COLO829 (cell line): ENCODE measurements at regions not wholly inside any gene's neighbourhood (a gene's known extent, or its start where the extent isn't known, plus 50 kb on each side); places are given as distances from the start of the nearest gene placed in this dataset.

ENCODE experiments used
- DNase-seq: peaks from one replicate; pipeline ENCODE4 v3.0.0; 2012; ENCODE audit warnings: low spot score

DNA sequence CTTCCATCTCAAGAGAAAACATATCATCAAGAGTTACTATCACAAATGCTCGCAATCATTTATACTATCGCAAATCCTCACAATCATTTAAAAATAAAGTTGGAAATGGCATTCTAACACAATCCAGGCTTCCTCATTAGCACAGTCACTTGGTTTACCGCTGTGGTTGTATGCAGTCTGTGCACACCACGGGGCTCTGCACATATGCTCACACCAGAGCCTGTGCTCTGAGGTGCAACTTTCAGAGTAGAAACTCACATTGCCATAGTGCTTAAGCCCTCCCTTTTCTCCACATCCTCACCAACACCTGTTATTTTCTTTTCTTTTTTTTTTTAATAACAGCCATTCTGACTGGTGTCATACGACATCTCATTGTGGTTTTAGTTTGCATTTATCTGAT lies 235.6 kb upstream of the KLF6 start:
- DNase-seq: no peak

DNA sequence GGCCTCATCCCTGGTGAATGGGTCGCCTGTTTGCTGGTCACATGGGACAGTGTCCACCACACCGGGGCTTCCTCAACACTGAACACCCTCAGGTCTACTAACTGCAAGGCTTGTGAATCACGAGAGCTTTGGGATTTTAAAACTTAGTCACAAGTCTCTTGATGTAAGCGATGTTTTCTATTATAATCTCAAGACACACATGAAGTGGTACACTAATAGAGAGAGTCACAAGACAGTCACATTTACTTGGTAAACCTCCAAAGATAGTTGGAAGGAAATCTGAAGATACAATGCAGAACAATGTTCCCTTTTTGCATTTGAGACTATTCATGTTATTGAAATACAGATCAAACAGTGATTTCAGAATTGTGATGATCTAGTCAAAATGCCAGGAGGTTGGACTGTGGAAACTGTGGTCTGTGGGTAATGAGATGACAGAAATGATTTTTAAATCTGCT lies 233.1 kb upstream of the KLF6 start:
- DNase-seq: peak; percentile 86

DNA sequence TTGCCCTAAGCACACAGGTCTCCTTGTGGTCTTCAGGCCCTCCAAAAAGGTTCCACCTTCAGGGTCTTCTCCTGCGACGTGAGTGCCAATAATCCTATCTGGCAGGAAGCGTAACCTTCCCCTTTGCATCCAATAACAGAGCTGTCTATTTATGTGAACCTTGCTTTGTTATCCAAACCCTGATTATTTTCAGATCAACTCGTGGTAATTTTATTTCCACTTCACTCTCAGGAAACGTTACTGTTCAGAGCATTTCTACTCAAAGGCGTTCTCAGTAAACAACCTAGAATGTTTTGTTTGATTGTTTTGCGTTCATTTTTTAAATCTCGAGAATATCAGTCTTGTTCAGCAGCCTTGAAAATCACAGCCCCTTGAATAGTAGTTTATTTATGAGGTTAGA lies 232.3 kb upstream of the KLF6 start:
- DNase-seq: peak; percentile 58

DNA sequence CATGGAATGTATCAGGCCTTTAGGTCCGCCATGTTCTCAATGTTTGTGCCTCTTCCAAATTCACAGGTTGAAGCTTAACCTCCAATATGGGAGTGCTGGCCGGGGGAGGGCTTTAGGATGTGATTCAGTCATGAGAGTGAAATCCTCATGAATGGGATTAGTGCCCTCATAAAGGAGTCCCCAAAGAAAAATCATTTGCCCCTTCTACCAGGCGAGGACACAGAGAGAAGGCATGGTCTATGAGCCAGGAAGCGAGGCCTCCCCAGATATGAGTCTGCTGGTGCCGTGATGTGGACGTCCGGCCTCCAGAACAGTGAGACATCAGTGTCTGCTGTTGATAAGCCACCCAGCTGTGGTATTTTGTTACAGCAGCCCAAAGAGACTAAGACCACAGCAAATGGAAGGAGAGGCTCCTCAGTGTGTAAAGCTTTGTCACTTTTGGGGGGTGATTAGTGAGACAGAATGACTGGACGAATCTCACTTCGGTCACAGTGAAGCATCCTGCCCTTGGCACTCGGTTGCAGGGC lies 231.3 kb upstream of the KLF6 start:
- DNase-seq: no peak

DNA sequence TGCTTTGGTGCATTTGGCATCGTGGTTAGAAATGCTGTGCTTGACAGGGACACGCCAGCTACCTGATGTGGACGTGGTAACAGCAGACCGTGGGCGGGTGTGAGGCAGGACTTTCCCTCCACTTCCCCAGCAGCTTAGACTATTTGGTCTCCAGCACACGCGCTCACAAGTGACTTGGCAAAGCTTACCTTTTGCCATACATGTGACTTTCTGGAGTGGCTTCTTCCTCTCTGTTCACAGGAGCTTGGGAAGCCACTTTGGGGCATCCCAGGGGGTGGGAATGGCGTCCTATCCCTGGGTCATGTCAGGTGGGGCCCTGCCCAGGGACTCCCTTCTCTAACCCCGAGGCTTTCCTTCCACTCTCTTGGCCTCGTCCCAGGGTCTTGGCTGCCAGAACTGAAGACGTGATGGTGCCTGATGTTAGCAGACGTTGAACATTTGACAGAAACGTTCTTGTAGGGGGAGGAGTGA lies 228.7 kb upstream of the KLF6 start:
- no peak for DNase-seq

DNA sequence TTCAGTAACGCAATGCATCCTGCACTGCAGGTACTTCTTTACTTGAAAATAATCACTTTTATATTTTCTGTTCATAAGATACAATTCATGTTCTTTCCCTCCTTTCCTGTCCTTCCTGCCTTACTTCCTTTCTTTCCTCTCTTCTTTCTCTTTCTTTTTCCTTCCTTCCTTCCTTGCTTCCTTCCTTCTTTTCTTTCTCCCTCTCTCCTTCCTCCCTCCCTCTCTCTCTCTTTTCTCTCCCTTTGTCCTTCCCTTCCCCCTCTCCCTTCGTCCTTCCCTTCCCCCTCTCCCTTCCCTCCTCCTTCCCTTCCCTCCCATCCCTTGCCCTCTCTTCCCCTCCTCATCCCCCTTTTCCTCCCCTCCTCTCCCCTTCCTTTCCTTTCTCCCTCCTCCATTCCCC lies 227.8 kb upstream of the KLF6 start:
- no peak for DNase-seq

DNA sequence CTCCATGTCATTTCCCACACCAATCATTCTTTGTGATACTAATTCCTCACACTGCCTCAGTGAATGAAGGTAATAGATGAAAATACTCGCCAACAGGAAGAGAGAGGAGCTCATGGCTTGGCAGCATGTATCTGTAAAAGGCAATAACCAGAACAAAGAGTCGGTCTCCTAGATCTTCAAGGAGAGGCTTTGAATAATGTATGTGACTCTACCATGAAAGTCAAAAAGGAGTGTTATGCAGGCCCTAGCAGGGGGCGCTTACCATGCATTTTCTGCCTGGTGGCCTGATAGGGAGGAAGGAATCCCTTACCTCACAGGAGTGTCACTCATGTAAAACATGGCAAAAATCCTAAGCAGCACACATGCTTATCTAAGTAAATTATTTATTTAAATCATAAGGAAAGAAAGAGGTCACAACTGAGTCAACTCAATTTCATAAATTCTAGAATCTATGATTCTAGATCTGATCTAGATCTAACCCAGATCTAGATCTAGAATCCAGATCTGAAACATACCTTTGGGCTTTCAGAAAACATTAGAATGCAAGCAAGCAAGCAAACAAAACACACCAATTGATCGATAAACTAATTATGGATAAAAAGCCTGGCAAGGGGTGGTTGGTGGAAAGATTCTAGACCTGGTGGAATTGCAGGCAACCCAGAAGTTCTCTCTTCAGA lies 226.3 kb upstream of the KLF6 start:
- DNase-seq: no peak

DNA sequence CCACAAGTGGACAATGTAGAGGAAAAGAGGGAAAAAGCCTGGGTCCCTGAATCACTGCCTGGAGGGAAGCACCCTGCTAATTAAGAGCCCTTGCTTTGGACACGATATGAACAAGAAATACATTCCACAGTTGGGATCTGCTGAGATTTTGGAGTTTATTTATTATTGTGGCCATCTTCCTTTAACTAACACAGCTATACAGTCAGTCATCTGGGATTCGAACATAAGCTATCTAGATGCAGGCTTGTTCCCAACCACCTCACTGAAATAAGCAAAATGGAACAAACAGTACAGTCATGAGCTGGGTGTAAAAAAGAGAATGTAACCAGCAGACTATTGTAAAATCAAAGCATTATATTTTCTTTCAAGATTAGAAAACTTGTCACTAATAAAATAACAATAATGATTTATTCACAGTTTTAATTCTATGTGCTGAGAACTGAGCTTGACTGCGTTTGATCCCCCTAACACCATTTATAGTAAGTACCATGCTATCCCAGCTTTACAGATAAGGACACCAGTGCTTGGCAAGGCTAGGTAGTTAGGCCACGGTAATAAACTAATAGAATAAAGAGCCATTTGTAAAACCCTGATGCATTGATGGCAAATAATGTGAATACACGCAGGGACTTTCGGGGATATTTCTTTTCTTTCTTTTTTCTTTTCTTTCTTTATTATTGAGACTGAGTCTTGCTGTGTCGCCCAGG lies 223.8 kb upstream of the KLF6 start:
- no peak for DNase-seq

DNA sequence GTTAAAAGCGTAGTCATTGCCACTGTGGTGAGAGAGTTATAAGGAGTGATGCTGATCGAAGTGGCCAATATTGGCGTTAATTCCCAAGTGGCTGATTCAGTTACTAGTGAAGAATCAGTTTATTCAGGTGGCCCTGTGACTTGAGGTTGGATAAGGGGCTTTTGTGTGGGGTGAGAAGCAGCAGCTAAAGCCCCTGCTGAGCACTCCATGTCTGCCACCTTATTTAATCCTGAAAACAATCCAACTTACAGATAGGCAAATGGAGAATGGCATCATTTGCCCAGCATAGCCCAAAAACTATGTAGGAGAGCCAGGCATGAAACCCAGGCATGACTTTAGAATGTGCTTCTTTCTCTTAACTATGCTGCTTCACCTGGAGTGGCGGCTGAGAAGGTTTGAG lies 222.8 kb upstream of the KLF6 start:
- DNase-seq: no peak

DNA sequence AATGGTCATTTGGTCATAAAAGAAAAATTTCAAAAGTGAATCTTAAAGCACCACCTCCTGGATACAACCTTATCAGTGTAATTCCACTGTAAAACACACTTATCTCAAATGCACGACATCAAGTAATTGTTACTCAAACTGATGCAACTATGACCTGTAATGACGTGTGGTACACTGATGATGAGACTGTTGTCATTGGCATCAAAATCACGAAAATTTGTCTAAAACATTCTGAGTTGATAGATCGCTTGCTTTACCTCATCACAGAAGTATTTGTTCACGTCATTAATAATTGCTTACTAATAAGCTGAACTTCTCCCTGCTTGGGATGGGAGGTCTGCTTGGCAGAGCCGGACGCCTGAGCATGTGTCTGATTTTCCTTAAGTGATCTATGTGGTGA lies 221.8 kb upstream of the KLF6 start:
- no peak for DNase-seq

DNA sequence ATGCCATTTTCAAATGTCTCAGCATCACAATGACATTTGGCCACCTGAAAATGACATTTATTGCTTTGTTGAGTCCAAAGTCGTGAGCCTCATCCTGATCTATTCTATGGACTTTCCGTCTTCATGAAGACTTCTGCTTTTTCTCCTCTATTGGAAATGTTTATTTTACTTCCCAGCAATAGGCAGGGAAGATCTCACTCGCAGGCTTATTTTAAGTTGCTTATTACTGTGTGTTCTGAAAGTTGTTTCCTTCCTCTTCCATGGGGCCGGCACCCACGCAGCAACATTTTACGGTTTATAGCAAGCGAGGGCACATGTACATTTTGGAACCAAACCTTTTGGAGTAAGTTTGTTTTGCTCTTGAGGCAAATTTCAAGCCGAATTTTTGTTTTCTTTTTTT lies 221.0 kb upstream of the KLF6 start:
- no peak for DNase-seq

DNA sequence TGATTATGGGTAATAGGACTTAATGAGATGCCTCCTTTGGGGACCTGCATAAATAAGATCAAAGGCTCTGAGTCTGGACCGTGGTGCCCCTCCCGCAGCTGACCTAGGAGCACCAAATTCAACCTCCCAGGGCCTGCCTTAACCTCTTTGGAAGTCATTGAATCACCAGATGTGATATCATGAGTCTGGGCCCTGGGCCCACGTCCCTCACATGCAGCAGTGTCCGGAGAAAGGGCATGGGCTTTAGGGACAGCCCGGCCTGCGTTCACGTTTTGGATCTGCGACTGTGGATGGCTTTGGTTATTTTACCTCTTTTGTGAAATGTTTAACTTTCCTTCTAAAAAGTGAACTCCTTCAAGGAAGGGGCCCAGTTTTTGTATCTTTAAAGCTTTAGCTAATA lies 220.0 kb upstream of the KLF6 start:
- no peak for DNase-seq

DNA sequence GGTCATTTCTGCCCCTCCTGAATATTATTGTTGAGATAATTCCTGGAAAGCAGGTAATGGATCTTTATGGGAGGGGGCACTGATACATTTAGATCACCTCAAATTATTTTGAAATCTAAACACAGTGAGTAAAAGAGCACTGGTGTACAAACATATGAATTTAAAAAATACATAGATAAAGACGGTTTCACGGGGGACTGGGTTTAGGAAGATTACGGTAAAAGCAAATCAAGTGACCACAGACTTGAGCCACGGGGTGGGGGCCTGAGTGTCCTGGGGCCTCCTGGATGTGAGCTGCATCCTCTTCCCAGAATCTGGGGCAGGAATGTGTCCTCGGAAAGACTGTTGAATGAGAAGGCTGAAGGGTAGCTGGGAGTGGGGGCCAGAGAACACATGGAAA lies 219.1 kb upstream of the KLF6 start:
- DNase-seq: no peak

DNA sequence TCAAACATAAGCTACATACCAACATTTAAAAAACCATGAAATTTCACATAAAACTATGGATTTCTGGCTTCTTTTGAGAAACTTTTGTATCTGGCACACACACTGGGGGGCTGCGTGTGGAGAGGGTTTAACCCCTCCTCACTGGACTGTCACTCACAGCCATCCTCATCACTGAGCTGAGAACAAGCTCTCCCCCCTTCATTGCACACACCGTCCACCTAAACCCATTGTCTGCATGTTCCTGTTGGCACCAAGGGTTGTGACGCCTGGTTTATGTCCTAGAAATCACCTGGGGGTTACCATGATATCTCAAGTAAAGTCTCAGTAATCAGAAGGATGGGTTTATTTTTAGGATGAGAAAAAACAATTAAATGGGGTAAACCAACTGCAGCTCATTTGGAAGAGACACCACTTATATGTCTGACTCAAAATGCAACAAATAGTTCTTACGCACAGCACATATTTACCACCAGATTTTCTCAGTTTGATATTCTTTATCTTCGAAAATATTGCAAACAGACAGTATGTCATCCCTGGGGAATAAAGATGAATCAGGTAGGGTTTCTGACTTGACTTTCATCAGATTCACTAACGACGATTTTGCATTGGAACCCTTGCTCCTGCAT lies 218.5 kb upstream of the KLF6 start:
- no peak for DNase-seq

DNA sequence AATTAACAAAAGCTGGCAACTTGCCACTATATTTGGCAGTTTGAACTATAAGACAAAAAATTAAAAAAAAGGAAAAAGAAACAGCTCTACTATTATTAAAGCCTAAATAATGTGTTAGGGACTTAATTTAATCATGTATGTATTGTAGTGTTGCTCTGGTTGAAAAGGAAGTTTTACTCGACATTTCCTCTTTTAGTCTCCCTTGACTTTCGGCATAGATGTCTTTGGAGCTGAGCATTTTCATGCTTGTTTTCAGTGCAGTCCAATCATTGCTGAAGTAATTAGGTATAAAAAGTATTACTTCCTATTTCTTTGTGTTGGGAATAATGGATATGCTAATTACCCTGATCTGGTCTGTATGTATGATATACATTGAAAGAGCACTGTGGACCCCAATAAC lies 216.8 kb upstream of the KLF6 start:
- no peak for DNase-seq

DNA sequence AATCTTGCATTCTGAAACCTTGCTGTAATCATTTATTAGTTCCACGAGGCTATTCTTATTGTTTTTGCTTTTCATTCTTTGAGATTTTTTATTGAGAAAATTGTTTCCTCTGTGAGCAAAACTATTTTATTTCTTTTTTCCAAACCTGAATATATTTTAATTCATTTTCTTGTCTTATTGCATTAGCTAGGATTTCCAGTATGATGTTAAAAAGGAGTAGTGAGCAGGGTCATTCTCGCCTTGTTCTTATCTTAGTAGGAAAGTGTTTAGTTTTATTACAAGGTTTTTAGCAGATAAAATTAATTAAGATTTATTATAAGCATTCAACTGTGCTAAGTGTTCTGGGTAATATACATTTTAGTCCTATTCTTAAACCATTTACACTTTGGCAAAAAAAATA lies 214.6 kb upstream of the KLF6 start:
- DNase-seq: no peak

DNA sequence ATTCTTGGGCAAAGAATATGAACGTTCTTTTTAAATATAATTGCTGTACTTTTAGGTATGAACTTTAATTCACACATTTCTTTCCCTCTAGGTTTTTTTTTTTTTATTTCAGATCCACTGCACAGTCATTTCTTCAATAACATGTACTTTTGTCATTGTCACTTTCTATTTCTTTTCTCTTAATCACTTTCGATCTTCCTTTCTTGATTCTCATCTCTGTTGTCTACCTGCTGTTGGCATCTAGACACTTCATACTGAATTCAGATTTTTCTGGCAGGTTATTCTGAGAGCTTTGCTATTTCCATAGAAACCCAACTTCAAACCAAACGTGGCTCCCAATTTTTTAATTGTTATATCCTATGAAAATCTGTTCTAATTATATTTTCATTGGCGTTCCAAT lies 211.7 kb upstream of the KLF6 start:
- no peak for DNase-seq

DNA sequence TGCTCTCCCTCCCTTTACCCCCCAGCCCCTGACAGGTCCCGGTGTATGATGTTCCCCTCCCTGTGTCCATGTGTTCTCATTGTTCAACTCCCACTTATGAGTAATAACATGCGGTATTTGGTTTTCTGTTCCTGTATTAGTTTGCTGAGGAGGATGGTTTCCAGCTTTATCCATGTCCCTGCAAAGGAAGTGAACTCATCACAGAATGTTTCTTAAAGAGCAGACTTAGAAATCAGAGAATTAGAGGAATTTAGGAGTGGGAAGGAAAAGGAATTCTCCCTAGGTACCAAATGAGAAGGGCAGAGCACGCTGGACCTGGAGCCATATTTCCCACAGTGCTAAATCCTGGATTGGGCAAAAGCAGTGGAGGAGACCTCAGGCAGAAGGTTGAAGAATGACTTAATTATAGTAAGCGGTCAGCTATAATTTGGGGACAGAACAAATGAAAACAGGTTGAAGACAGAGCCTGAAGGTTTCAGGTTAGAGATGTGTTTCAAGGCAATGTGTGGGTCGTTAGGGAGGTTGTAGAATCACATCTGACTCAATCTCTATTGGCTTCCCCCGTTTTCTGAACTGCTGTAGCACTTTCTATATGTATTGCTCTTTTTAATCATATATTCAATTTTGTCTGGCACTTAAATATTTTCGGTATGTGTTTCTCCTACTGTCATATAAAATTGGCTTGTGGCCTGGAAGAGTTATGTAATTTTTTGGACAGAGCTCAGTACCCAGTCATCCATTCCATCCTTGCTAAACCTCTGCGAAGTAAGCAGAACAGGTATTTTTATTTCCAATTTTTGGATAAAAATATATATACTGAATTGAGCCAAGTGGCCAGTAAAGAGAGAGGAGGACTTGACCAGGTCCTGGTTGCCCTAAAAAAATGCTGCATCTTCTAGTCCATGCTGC lies 210.5 kb upstream of the KLF6 start:
- no peak for DNase-seq

DNA sequence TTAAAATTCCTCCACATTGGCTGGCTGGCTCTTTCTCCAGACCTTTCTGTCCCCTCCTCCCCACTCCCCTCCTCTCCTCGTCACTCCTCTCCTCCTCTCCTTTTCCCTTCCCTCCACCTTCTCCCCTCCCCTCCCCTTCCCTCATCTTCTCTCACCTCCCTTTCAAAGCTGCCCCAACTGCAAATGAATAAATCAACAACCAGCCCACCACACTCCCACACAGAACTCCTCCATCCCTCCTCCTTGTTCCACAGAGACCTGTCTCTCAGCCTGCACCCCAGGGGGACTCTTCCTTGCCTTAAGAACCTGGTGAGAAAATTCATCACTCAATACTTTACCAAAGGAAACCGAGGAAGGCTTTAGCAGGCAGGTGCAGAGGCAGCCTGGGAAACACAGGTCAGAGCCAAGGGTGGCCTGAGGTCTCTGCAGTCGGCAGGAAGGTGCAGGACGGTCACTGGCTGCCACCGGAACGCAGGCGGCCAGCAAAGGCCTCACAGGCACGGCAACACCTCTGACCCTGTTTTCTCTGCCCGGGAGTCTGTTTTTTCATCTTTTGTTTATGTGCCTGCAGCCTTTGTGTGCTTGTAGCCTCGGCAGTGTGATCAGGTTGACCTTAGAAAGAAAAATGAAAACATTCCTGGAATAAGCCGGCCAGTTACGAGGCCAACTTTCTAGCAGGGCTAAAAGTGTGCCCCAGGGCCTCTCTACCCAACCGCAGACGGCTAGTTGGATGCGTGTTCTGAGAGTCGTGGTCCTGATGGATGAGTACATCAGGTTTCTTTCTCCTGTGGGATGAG lies 207.6 kb upstream of the KLF6 start:
- no peak for DNase-seq

DNA sequence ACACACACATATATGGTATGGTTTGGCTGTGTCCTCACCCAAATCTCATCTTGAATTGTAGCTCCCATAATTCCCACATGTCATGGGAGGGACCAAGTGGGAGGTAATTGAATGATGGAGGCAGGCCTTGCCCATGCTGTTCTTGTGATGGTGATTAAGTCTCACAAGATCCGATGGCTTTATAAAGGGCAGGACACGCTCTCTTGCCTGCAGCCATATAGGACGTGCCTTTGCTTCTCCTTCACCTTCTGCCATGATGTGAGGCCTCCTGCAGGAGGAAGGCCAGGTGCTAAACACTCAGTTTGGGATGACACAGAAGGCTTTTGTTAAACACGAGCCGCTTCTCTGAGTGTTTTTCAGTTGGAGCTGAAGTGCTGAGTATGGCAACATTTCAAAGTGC lies 205.3 kb upstream of the KLF6 start:
- no peak for DNase-seq
